ENCODE measurements at regions not wholly inside any gene's neighbourhood (a gene's known extent, or its start where the extent isn't known, plus 50 kb on each side); places are given as distances from the start of the nearest gene placed in this dataset.

- Mint-ChIP-seq H3K27me3 (no peaks in the 10 kb centered on the region), H3K4me1 (no peaks in the 10 kb centered on the region), H3K36me3 (ENCODE audit: low read depth) (no peaks in the 10 kb centered on the region), H3K27ac (no peak overlapping the region), H3K4me3 (no peak overlapping the region), H3K9me3 (no peaks in the 10 kb centered on the region)
- intact Hi-C loops (cut with micrococcal nuclease): no loop called here
- ATAC-seq (ENCODE audit: low read depth) (no peak), DNase-seq (no peak)
- TF ChIP-seq, protein P1, sequence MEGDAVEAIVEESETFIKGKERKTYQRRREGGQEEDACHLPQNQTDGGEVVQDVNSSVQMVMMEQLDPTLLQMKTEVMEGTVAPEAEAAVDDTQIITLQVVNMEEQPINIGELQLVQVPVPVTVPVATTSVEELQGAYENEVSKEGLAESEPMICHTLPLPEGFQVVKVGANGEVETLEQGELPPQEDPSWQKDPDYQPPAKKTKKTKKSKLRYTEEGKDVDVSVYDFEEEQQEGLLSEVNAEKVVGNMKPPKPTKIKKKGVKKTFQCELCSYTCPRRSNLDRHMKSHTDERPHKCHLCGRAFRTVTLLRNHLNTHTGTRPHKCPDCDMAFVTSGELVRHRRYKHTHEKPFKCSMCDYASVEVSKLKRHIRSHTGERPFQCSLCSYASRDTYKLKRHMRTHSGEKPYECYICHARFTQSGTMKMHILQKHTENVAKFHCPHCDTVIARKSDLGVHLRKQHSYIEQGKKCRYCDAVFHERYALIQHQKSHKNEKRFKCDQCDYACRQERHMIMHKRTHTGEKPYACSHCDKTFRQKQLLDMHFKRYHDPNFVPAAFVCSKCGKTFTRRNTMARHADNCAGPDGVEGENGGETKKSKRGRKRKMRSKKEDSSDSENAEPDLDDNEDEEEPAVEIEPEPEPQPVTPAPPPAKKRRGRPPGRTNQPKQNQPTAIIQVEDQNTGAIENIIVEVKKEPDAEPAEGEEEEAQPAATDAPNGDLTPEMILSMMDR (IDR thresholded peaks at IDR 0.05): no peak
- ChIA-PET POLR2A (no interaction called here), CTCF (no interaction called here)
Observed at GRCh38 chr4:95732061-95732460, 107.8 kb upstream of the PDHA2 start.

DNA sequence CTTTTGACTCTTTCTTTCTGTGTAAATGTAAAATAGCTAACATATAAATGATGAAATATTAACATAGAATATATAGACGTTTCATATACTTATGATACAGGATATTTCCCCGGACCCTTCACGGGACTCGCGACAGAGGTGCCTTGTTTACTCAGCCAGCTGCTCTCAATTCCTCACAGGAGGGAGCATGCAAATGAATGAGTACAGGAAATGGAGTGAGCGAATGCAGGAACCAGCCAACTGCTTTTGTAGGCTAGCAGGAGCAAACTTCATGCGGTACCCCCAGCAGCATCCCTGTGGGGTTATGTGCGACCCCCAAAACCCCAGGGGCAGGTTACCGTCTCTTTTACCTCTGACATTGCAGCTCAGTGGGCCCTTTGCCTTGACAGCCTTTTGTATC is 110.3 kb upstream of the PDHA2 start:
- H3K36me3 Mint-ChIP-seq (ENCODE audit: low read depth): no peaks in the 10 kb centered on the region
- no peak for DNase-seq
- TF ChIP-seq, protein P1 (IDR thresholded peaks at IDR 0.05): no peak
- H3K27ac Mint-ChIP-seq: no peak overlapping the region
- H3K4me3 Mint-ChIP-seq: no peak overlapping the region
- peaks cover 4% of the 10 kb centered on the region for H3K9me3 Mint-ChIP-seq
- ChIA-PET CTCF (no interaction called here), POLR2A (no interaction called here)
- no peaks in the 10 kb centered on the region for H3K27me3 Mint-ChIP-seq
- ATAC-seq (ENCODE audit: low read depth): no peak
- intact Hi-C loops (cut with micrococcal nuclease): no loop called here
- no peaks in the 10 kb centered on the region for H3K4me1 Mint-ChIP-seq

- TF ChIP-seq, protein P1 (IDR thresholded peaks at IDR 0.05): no peak
- Mint-ChIP-seq H3K4me3 (no peak overlapping the region), H3K4me1 (no peaks in the 10 kb centered on the region), H3K9me3 (peaks cover 8% of the 10 kb centered on the region), H3K27me3 (no peaks in the 10 kb centered on the region), H3K27ac (no peak overlapping the region), H3K36me3 (ENCODE audit: low read depth) (no peaks in the 10 kb centered on the region)
- no peak for ATAC-seq (ENCODE audit: low read depth)
- CTCF ChIA-PET: no interaction called here
- no peak for DNase-seq
- intact Hi-C loops (cut with micrococcal nuclease): no loop called here
- POLR2A ChIA-PET: no interaction called here
Observed at GRCh38 chr4:95728145-95728544, 111.7 kb upstream of the PDHA2 start.

GRCh38 chr4:95715830-95716229 is 124.1 kb upstream of the PDHA2 start:
- Mint-ChIP-seq H3K4me1 (no peaks in the 10 kb centered on the region), H3K27me3 (no peaks in the 10 kb centered on the region), H3K27ac (no peak overlapping the region), H3K9me3 (peaks cover 2% of the 10 kb centered on the region), H3K36me3 (ENCODE audit: low read depth) (no peaks in the 10 kb centered on the region), H3K4me3 (no peak overlapping the region)
- ChIA-PET CTCF (no interaction called here), POLR2A (no interaction called here)
- intact Hi-C loops (cut with micrococcal nuclease): no loop called here
- TF ChIP-seq, protein P1 (IDR thresholded peaks at IDR 0.05): no peak
- DNase-seq (no peak), ATAC-seq (ENCODE audit: low read depth) (no peak)

GRCh38 chr4:95714571-95714970 is 125.3 kb upstream of the PDHA2 start:
- no peak for ATAC-seq (ENCODE audit: low read depth)
- POLR2A ChIA-PET: no interaction called here
- Mint-ChIP-seq H3K4me1 (no peaks in the 10 kb centered on the region), H3K27me3 (no peaks in the 10 kb centered on the region), H3K27ac (no peak overlapping the region), H3K9me3 (peaks cover 2% of the 10 kb centered on the region), H3K36me3 (ENCODE audit: low read depth) (no peaks in the 10 kb centered on the region), H3K4me3 (no peak overlapping the region)
- intact Hi-C loops (cut with micrococcal nuclease): no loop called here
- DNase-seq: no peak
- TF ChIP-seq, protein P1 (IDR thresholded peaks at IDR 0.05): no peak
- CTCF ChIA-PET: no interaction called here
